ENCODE measurements at regions not wholly inside any gene's neighbourhood (a gene's known extent, or its start where the extent isn't known, plus 50 kb on each side); places are given as distances from the start of the nearest gene placed in this dataset.
"Not testable (repeated sequence)": the region's sequence is repeated elsewhere in the genome, so short reads cannot be mapped to it uniquely, and the experiment has no call there.

- Histone ChIP-seq H3K27ac (ENCODE audit: low read length) (no peak overlapping the region), H3K36me3 (ENCODE audit: control insufficient read depth, insufficient read depth, low read length) (no peaks in the 10 kb centered on the region), H3K4me3 (ENCODE audit: low read depth in 2 of 2, low read length in 2 of 2) (no peak overlapping the region), H3K9me3 (ENCODE audit: control insufficient read depth, insufficient read depth, low read depth, low read length) (peaks cover 3% of the 10 kb centered on the region), H3K4me1 (ENCODE audit: control insufficient read depth, insufficient read depth, low read length) (no peaks in the 10 kb centered on the region), H3K27me3 (ENCODE audit: control insufficient read depth, insufficient read depth, low read length) (no peaks in the 10 kb centered on the region)
- no peak for DNase-seq (ENCODE audit: low read depth, low spot score)
- intact Hi-C loops (cut with micrococcal nuclease; ENCODE audit: unreplicated experiment), result no loop called here
- CTCF ChIA-PET, result no interaction called here
- no peak for ATAC-seq
- POLR2A ChIA-PET, result no interaction called here
- in situ Hi-C loops (cut with HindIII; ENCODE audit: low pct_unique_long_range_greater_than_20kb, low sequenced_read_pairs), result no loop called here
- no peak for TF ChIP-seq SIN3A (IDR thresholded peaks at IDR 0.05; ENCODE audit: borderline replicate concordance, insufficient read depth, low read depth, low read length)
- TF ChIP-seq REST (IDR thresholded peaks at IDR 0.05; ENCODE audit: insufficient read depth in 1 of 2, low read depth in 2 of 2, low read length in 1 of 2), result no peak
- no peak for TF ChIP-seq CTCF (IDR thresholded peaks at IDR 0.05)
- no peak for TF ChIP-seq TCF7L2 (IDR thresholded peaks at IDR 0.05; ENCODE audit: low read depth, low read length)
- TF ChIP-seq POLR2AphosphoS5 (IDR thresholded peaks at IDR 0.05; ENCODE audit: low read depth, low read length), result no peak
- BruUV-seq (replicated peaks), result no TSS peak
These were observed 931.5 kb upstream of the FAT3 start for GRCh38 chr11:91293119-91293518.

- no peaks in the 10 kb centered on the region for H3K36me3 ChIP-seq (ENCODE audit: control insufficient read depth, insufficient read depth, low read length)
- H3K27me3 ChIP-seq (ENCODE audit: control insufficient read depth, insufficient read depth, low read length), result no peaks in the 10 kb centered on the region
- H3K27ac ChIP-seq (ENCODE audit: low read length), result no peak overlapping the region
- POLR2A ChIA-PET, result interaction anchor here (0.6 kb wide), 1 partner anchor 447 kb away, joined by 4 read pairs; no protein-coding TSS in a partner anchor
- intact Hi-C loops (cut with micrococcal nuclease; ENCODE audit: unreplicated experiment) (no loop called here), in situ Hi-C loops (cut with HindIII; ENCODE audit: low pct_unique_long_range_greater_than_20kb, low sequenced_read_pairs) (no loop called here)
- TF ChIP-seq SIN3A (IDR thresholded peaks at IDR 0.05; ENCODE audit: borderline replicate concordance, insufficient read depth, low read depth, low read length), result no peak
- no peak for TF ChIP-seq CTCF (IDR thresholded peaks at IDR 0.05)
- no peak for TF ChIP-seq TCF7L2 (IDR thresholded peaks at IDR 0.05; ENCODE audit: low read depth, low read length)
- TF ChIP-seq POLR2AphosphoS5 (IDR thresholded peaks at IDR 0.05; ENCODE audit: low read depth, low read length), result no peak
- no peak for TF ChIP-seq REST (IDR thresholded peaks at IDR 0.05; ENCODE audit: insufficient read depth in 1 of 2, low read depth in 2 of 2, low read length in 1 of 2)
- DNase-seq (ENCODE audit: low read depth, low spot score) (no peak), ATAC-seq (no peak)
- no peaks in the 10 kb centered on the region for H3K9me3 ChIP-seq (ENCODE audit: control insufficient read depth, insufficient read depth, low read depth, low read length)
- BruUV-seq (replicated peaks), result no TSS peak
- H3K4me3 ChIP-seq (ENCODE audit: low read depth in 2 of 2, low read length in 2 of 2), result no peak overlapping the region
- H3K4me1 ChIP-seq (ENCODE audit: control insufficient read depth, insufficient read depth, low read length), result no peaks in the 10 kb centered on the region
- CTCF ChIA-PET, result no interaction called here
These were observed 952.5 kb upstream of the FAT3 start for GRCh38 chr11:91272089-91272488.

GRCh38 chr11:91268512-91269295, 955.9 kb upstream of the FAT3 start:
- DNase-seq (ENCODE audit: low read depth, low spot score); CTCF ChIA-PET; in situ Hi-C loops (cut with HindIII; ENCODE audit: low pct_unique_long_range_greater_than_20kb, low sequenced_read_pairs); H3K9me3 ChIP-seq (ENCODE audit: control insufficient read depth, insufficient read depth, low read depth, low read length); BruUV-seq (replicated peaks); ATAC-seq; H3K4me1 ChIP-seq (ENCODE audit: control insufficient read depth, insufficient read depth, low read length); POLR2A ChIA-PET; intact Hi-C loops (cut with micrococcal nuclease; ENCODE audit: unreplicated experiment); H3K27me3 ChIP-seq (ENCODE audit: control insufficient read depth, insufficient read depth, low read length); H3K27ac ChIP-seq (ENCODE audit: low read length); H3K4me3 ChIP-seq (ENCODE audit: low read depth in 2 of 2, low read length in 2 of 2); H3K36me3 ChIP-seq (ENCODE audit: control insufficient read depth, insufficient read depth, low read length): not testable (repeated sequence)
